Adrenal gland (tissue), 5 donors: ENCODE measurements at regions not wholly inside any gene's neighbourhood (a gene's known extent, or its start where the extent isn't known, plus 50 kb on each side); places are given as distances from the start of the nearest gene placed in this dataset.

ENCODE experiments used
- CTCF ChIP-seq, 6 experiments: fragments of 450-650 bp in 4 of 6; fragments of 200-600 bp in 2 of 6; sonication (generic) in 1 of 6; IDR thresholded peaks; 1 replicate in 5 of 6; 2 replicates in 1 of 6; pipeline versions ENCODE4 v1.5.1 to v1.8.0; 2016 to 2021; ENCODE audit warnings: antibody characterized with exemption in 6 of 6, mild to moderate bottlenecking in 2 of 6, moderate library complexity in 1 of 6
- POLR2A ChIP-seq, 2 donors: fragments of 450-650 bp; IDR thresholded peaks; one replicate each; pipeline ENCODE4 v1.6.1; 2017; ENCODE audit warnings: antibody characterized with exemption in 2 of 2, mild to moderate bottlenecking in 2 of 2, moderate library complexity in 1 of 2
- donor health status: DM: no; HTN: no; CAD: no.

GRCh38 chr7:28323833-28324232 lies 88.5 kb upstream of the CREB5 start:
- TF ChIP-seq CTCF (IDR thresholded peaks at IDR 0.05) (no peak), POLR2A (IDR thresholded peaks at IDR 0.05) (no peak)
